ENCODE measurements at regions not wholly inside any gene's neighbourhood (a gene's known extent, or its start where the extent isn't known, plus 50 kb on each side); places are given as distances from the start of the nearest gene placed in this dataset.

- Histone ChIP-seq H3K9ac (ENCODE audit: low read length) (no peak overlapping the region), H3K27ac (ENCODE audit: low read depth, low read length) (no peak overlapping the region), H3K27me3 (ENCODE audit: control insufficient read depth in 1 of 2, insufficient read depth in 2 of 2, low read length in 2 of 2) (no peaks in the 10 kb centered on the region), H3K9me3 (ENCODE audit: low read length) (no peaks in the 10 kb centered on the region), H3K4me3 (ENCODE audit: low read depth in 1 of 2, low read length in 2 of 2) (no peak overlapping the region), H3K4me1 (ENCODE audit: insufficient read depth, low read length) (peaks cover 25% of the 10 kb centered on the region), H3K36me3 (ENCODE audit: insufficient read depth, low read length) (no peaks in the 10 kb centered on the region)
Observed at GRCh38 chr22:48085901-48086645, 1323.6 kb downstream of the TBC1D22A start.

- Histone ChIP-seq H3K27me3 (ENCODE audit: control insufficient read depth in 1 of 2, insufficient read depth in 2 of 2, low read length in 2 of 2) (no peaks in the 10 kb centered on the region), H3K4me1 (ENCODE audit: insufficient read depth, low read length) (peaks cover 11% of the 10 kb centered on the region), H3K9ac (ENCODE audit: low read length) (no peak overlapping the region), H3K9me3 (ENCODE audit: low read length) (no peaks in the 10 kb centered on the region), H3K4me3 (ENCODE audit: low read depth in 1 of 2, low read length in 2 of 2) (no peak overlapping the region), H3K27ac (ENCODE audit: low read depth, low read length) (no peak overlapping the region), H3K36me3 (ENCODE audit: insufficient read depth, low read length) (no peaks in the 10 kb centered on the region)
Observed at GRCh38 chr22:48084729-48085050, 1322.2 kb downstream of the TBC1D22A start.

GRCh38 chr22:48084041-48084728, 1321.7 kb downstream of the TBC1D22A start:
- Histone ChIP-seq H3K4me1 (ENCODE audit: insufficient read depth, low read length) (peaks cover 6% of the 10 kb centered on the region), H3K27ac (ENCODE audit: low read depth, low read length) (no peak overlapping the region), H3K27me3 (ENCODE audit: control insufficient read depth in 1 of 2, insufficient read depth in 2 of 2, low read length in 2 of 2) (no peaks in the 10 kb centered on the region), H3K36me3 (ENCODE audit: insufficient read depth, low read length) (no peaks in the 10 kb centered on the region), H3K9ac (ENCODE audit: low read length) (no peak overlapping the region), H3K9me3 (ENCODE audit: low read length) (no peaks in the 10 kb centered on the region), H3K4me3 (ENCODE audit: low read depth in 1 of 2, low read length in 2 of 2) (no peak overlapping the region)

DNA sequence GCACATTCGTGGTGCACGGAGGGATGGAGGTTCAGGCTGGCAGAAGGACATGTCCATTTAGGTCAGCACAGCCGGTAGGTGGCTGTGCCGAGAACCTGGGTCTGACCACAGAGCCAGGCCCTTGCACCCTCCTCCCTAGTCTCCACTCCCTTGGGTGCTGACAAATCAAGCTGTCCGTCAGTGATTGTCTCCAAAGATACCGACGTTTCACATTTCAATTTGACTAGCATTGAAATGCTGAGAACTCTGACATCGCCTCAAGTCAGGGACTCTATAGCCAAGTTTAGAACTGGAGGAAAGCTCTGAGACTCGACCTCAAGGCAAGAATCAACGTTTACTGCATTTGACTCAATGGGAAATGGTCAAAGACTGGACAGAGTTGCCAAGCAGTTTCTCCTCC, 1321.1 kb downstream of the TBC1D22A start:
- no peaks in the 10 kb centered on the region for H3K4me1 ChIP-seq (ENCODE audit: insufficient read depth, low read length)
- H3K9me3 ChIP-seq (ENCODE audit: low read length), result no peaks in the 10 kb centered on the region
- no peak overlapping the region for H3K27ac ChIP-seq (ENCODE audit: low read depth, low read length)
- no peaks in the 10 kb centered on the region for H3K36me3 ChIP-seq (ENCODE audit: insufficient read depth, low read length)
- H3K27me3 ChIP-seq (ENCODE audit: control insufficient read depth in 1 of 2, insufficient read depth in 2 of 2, low read length in 2 of 2), result no peaks in the 10 kb centered on the region
- H3K9ac ChIP-seq (ENCODE audit: low read length), result no peak overlapping the region
- no peak overlapping the region for H3K4me3 ChIP-seq (ENCODE audit: low read depth in 1 of 2, low read length in 2 of 2)

DNA sequence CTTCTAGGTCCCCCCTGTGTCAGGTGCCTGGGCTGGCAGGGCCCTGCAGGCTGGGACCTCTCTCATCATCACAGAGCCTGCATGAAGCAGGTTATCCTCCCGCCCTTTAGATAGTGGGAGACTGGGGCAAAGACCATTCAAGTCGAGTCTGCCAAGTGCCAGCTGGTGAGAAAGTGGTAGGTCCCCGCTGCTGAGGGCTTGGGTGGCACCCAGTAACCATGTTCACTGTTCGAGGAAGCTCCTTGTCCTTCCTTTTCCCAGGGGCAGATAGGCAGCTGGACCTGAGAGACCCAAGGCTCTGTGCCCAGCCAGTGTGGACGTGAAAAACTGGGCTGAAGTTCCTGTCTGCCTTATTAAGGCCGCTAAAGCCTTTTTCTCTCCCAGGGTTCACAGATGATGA, 1319.8 kb downstream of the TBC1D22A start:
- Histone ChIP-seq H3K4me1 (ENCODE audit: insufficient read depth, low read length) (no peaks in the 10 kb centered on the region), H3K9ac (ENCODE audit: low read length) (no peak overlapping the region), H3K4me3 (ENCODE audit: low read depth in 1 of 2, low read length in 2 of 2) (no peak overlapping the region), H3K9me3 (ENCODE audit: low read length) (no peaks in the 10 kb centered on the region), H3K27ac (ENCODE audit: low read depth, low read length) (no peak overlapping the region), H3K36me3 (ENCODE audit: insufficient read depth, low read length) (no peaks in the 10 kb centered on the region), H3K27me3 (ENCODE audit: control insufficient read depth in 1 of 2, insufficient read depth in 2 of 2, low read length in 2 of 2) (no peaks in the 10 kb centered on the region)

DNA sequence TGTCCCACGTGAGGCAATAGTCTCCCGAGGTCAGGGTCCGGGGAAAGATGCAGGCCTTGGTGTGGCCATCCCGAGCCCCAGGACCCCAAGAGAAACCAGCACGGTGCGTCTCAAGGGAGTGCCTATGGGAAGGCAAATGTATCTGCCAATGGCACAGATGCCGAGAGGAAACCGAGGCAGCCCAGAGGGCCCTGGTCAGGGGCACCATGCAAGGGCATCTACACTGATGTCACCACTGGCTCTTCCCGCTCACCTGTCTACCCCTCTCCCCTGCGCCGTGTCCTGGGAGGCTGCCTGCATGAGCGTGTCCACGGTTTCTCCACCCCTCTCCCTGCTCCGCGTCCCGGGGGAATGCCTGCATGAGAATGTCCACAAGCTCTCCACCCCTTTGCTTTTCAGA, 1318.8 kb downstream of the TBC1D22A start:
- Histone ChIP-seq H3K9ac (ENCODE audit: low read length) (no peak overlapping the region), H3K27ac (ENCODE audit: low read depth, low read length) (no peak overlapping the region), H3K27me3 (ENCODE audit: control insufficient read depth in 1 of 2, insufficient read depth in 2 of 2, low read length in 2 of 2) (no peaks in the 10 kb centered on the region), H3K36me3 (ENCODE audit: insufficient read depth, low read length) (no peaks in the 10 kb centered on the region), H3K4me1 (ENCODE audit: insufficient read depth, low read length) (no peaks in the 10 kb centered on the region), H3K9me3 (ENCODE audit: low read length) (no peaks in the 10 kb centered on the region), H3K4me3 (ENCODE audit: low read depth in 1 of 2, low read length in 2 of 2) (no peak overlapping the region)

DNA sequence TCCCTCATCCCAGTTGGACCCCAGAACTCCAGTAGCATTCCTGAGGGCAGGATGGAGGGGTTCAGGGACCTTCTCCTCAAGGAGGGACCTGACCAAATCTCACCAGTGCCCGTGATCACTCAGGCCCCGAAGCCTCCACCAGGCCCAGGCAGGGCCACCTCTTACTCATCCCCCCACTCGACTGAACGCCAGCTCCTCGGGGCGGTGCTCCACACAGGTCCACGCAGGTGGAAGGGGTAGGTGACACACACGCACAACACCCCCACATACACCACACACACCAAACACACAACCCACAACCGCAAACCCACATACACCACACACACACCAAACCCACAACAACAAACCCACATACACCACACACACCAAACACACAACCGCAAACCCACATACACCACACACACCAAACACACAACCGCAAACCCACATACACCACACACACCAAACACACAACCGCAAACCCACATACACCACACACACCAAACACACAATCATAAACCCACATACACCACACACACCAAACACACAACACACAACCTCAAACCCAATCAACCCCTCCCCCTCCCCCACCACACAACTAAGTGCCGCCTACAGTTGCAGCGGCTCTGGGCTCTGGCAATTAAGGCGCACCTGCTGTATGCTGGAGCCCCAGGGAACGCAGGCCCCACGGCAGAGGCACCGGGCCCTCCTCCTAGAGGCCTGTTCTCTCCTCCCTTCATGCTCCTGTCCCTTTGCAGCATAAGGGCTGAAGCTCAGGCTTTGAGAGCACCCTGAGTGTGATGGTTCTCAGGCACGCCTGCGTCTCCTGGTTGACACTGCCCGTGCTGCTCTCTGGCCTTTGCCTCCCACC, 1318.1 kb downstream of the TBC1D22A start:
- no peak overlapping the region for H3K27ac ChIP-seq (ENCODE audit: low read depth, low read length)

GRCh38 chr22:48079505-48080290, 1317.2 kb downstream of the TBC1D22A start:
- no peaks in the 10 kb centered on the region for H3K27me3 ChIP-seq (ENCODE audit: control insufficient read depth in 1 of 2, insufficient read depth in 2 of 2, low read length in 2 of 2)
- H3K4me1 ChIP-seq (ENCODE audit: insufficient read depth, low read length), result no peaks in the 10 kb centered on the region
- no peak overlapping the region for H3K27ac ChIP-seq (ENCODE audit: low read depth, low read length)
- H3K4me3 ChIP-seq (ENCODE audit: low read depth in 1 of 2, low read length in 2 of 2), result no peak overlapping the region
- no peaks in the 10 kb centered on the region for H3K9me3 ChIP-seq (ENCODE audit: low read length)
- H3K36me3 ChIP-seq (ENCODE audit: insufficient read depth, low read length), result no peaks in the 10 kb centered on the region
- no peak overlapping the region for H3K9ac ChIP-seq (ENCODE audit: low read length)

More for the DNA sequence above, 1318.1 kb downstream of the TBC1D22A start:
- Histone ChIP-seq H3K36me3 (ENCODE audit: insufficient read depth, low read length) (no peaks in the 10 kb centered on the region), H3K27me3 (ENCODE audit: control insufficient read depth in 1 of 2, insufficient read depth in 2 of 2, low read length in 2 of 2) (no peaks in the 10 kb centered on the region), H3K4me3 (ENCODE audit: low read depth in 1 of 2, low read length in 2 of 2) (no peak overlapping the region), H3K4me1 (ENCODE audit: insufficient read depth, low read length) (no peaks in the 10 kb centered on the region), H3K9me3 (ENCODE audit: low read length) (no peaks in the 10 kb centered on the region), H3K9ac (ENCODE audit: low read length) (no peak overlapping the region)

GRCh38 chr22:48078825-48079224, 1316.4 kb downstream of the TBC1D22A start:
- Histone ChIP-seq H3K27ac (ENCODE audit: low read depth, low read length) (no peak overlapping the region), H3K4me1 (ENCODE audit: insufficient read depth, low read length) (no peaks in the 10 kb centered on the region), H3K36me3 (ENCODE audit: insufficient read depth, low read length) (no peaks in the 10 kb centered on the region), H3K9ac (ENCODE audit: low read length) (no peak overlapping the region), H3K9me3 (ENCODE audit: low read length) (no peaks in the 10 kb centered on the region), H3K27me3 (ENCODE audit: control insufficient read depth in 1 of 2, insufficient read depth in 2 of 2, low read length in 2 of 2) (no peaks in the 10 kb centered on the region), H3K4me3 (ENCODE audit: low read depth in 1 of 2, low read length in 2 of 2) (no peak overlapping the region)

DNA sequence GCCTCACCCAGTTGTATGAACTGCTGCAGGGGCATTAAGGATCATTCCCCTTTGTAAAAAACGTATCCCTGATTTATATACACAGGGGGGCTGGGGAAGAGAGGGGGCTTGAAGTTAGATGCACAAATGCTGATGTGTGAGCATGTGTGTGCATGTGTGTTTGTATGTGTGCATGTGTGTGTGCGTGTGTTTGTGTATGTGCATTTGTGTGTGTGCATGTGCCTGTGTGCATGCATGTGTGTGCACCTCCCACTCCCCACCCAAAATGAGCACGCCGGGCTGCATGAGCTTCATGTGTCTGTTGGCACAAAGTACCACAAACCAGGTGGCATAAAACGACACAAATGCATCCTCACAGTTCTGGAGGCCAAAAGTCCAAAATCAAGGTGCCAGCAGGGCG, 1315.2 kb downstream of the TBC1D22A start:
- no peak overlapping the region for H3K27ac ChIP-seq (ENCODE audit: low read depth, low read length)
- H3K9me3 ChIP-seq (ENCODE audit: low read length), result no peaks in the 10 kb centered on the region
- no peak overlapping the region for H3K4me3 ChIP-seq (ENCODE audit: low read depth in 1 of 2, low read length in 2 of 2)
- no peaks in the 10 kb centered on the region for H3K36me3 ChIP-seq (ENCODE audit: insufficient read depth, low read length)
- no peak overlapping the region for H3K9ac ChIP-seq (ENCODE audit: low read length)
- no peaks in the 10 kb centered on the region for H3K4me1 ChIP-seq (ENCODE audit: insufficient read depth, low read length)
- no peaks in the 10 kb centered on the region for H3K27me3 ChIP-seq (ENCODE audit: control insufficient read depth in 1 of 2, insufficient read depth in 2 of 2, low read length in 2 of 2)

GRCh38 chr22:48076008-48076407, 1313.6 kb downstream of the TBC1D22A start:
- Histone ChIP-seq H3K27ac (ENCODE audit: low read depth, low read length) (no peak overlapping the region), H3K9ac (ENCODE audit: low read length) (no peak overlapping the region), H3K4me1 (ENCODE audit: insufficient read depth, low read length) (no peaks in the 10 kb centered on the region), H3K27me3 (ENCODE audit: control insufficient read depth in 1 of 2, insufficient read depth in 2 of 2, low read length in 2 of 2) (no peaks in the 10 kb centered on the region), H3K4me3 (ENCODE audit: low read depth in 1 of 2, low read length in 2 of 2) (no peak overlapping the region), H3K9me3 (ENCODE audit: low read length) (no peaks in the 10 kb centered on the region), H3K36me3 (ENCODE audit: insufficient read depth, low read length) (no peaks in the 10 kb centered on the region)
